ENCODE measurements at regions not wholly inside any gene's neighbourhood (a gene's known extent, or its start where the extent isn't known, plus 50 kb on each side); places are given as distances from the start of the nearest gene placed in this dataset.

GRCh38 chr10:128922172-128922571, 544.9 kb upstream of the MGMT start:
- no peaks in the 10 kb centered on the region for H3K36me3 ChIP-seq (ENCODE audit: insufficient read depth, low read length)
- no peak overlapping the region for H3K4me3 ChIP-seq (ENCODE audit: low read depth, low read length, poor library complexity, severe bottlenecking)
- H3K9me2 ChIP-seq (ENCODE audit: low read depth, low read length), result no peaks in the 10 kb centered on the region
- no peak for TF ChIP-seq EZH2 (IDR thresholded peaks at IDR 0.05; ENCODE audit: borderline replicate concordance, low read length)
- TF ChIP-seq CTCF (IDR thresholded peaks at IDR 0.05; ENCODE audit: low read length), result no peak
- H2AFZ ChIP-seq (ENCODE audit: low read length), result no peak overlapping the region
- no peaks in the 10 kb centered on the region for H3K27me3 ChIP-seq (ENCODE audit: insufficient read depth, low read length)
- H3K4me2 ChIP-seq (ENCODE audit: low read length), result no peak overlapping the region
- H3K4me1 ChIP-seq (ENCODE audit: insufficient read depth, low read length, severe bottlenecking), result no peaks in the 10 kb centered on the region
- H3K27ac ChIP-seq (ENCODE audit: low read depth, low read length, poor library complexity, severe bottlenecking), result no peak overlapping the region
- no peak overlapping the region for H3K9ac ChIP-seq (ENCODE audit: low read length)
- no peaks in the 10 kb centered on the region for H3K9me3 ChIP-seq (ENCODE audit: low read length)
- H4K20me1 ChIP-seq (ENCODE audit: insufficient read depth, low read length), result no peaks in the 10 kb centered on the region
- H3K79me2 ChIP-seq (ENCODE audit: insufficient read depth, low read length), result no peaks in the 10 kb centered on the region
- no peaks in the 10 kb centered on the region for H3F3A ChIP-seq (ENCODE audit: insufficient read depth, low read length)

GRCh38 chr10:128922619-128923196, 544.3 kb upstream of the MGMT start:
- Histone ChIP-seq H4K20me1 (ENCODE audit: insufficient read depth, low read length) (no peaks in the 10 kb centered on the region), H2AFZ (ENCODE audit: low read length) (no peak overlapping the region), H3K4me3 (ENCODE audit: low read depth, low read length, poor library complexity, severe bottlenecking) (no peak overlapping the region), H3K27me3 (ENCODE audit: insufficient read depth, low read length) (no peaks in the 10 kb centered on the region), H3F3A (ENCODE audit: insufficient read depth, low read length) (no peaks in the 10 kb centered on the region), H3K9me2 (ENCODE audit: low read depth, low read length) (no peaks in the 10 kb centered on the region), H3K9ac (ENCODE audit: low read length) (no peak overlapping the region), H3K4me1 (ENCODE audit: insufficient read depth, low read length, severe bottlenecking) (no peaks in the 10 kb centered on the region), H3K36me3 (ENCODE audit: insufficient read depth, low read length) (no peaks in the 10 kb centered on the region), H3K27ac (ENCODE audit: low read depth, low read length, poor library complexity, severe bottlenecking) (no peak overlapping the region), H3K79me2 (ENCODE audit: insufficient read depth, low read length) (no peaks in the 10 kb centered on the region), H3K9me3 (ENCODE audit: low read length) (no peaks in the 10 kb centered on the region), H3K4me2 (ENCODE audit: low read length) (no peak overlapping the region)
- TF ChIP-seq CTCF (IDR thresholded peaks at IDR 0.05; ENCODE audit: low read length) (no peak), EZH2 (IDR thresholded peaks at IDR 0.05; ENCODE audit: borderline replicate concordance, low read length) (no peak)

- H3K36me3 ChIP-seq (ENCODE audit: insufficient read depth, low read length), result no peaks in the 10 kb centered on the region
- H3K9me2 ChIP-seq (ENCODE audit: low read depth, low read length), result no peaks in the 10 kb centered on the region
- TF ChIP-seq EZH2 (IDR thresholded peaks at IDR 0.05; ENCODE audit: borderline replicate concordance, low read length) (no peak), CTCF (IDR thresholded peaks at IDR 0.05; ENCODE audit: low read length) (no peak)
- no peak overlapping the region for H2AFZ ChIP-seq (ENCODE audit: low read length)
- H3K9ac ChIP-seq (ENCODE audit: low read length), result no peak overlapping the region
- H3K27me3 ChIP-seq (ENCODE audit: insufficient read depth, low read length), result no peaks in the 10 kb centered on the region
- H3K79me2 ChIP-seq (ENCODE audit: insufficient read depth, low read length), result no peaks in the 10 kb centered on the region
- no peak overlapping the region for H3K27ac ChIP-seq (ENCODE audit: low read depth, low read length, poor library complexity, severe bottlenecking)
- H3K4me1 ChIP-seq (ENCODE audit: insufficient read depth, low read length, severe bottlenecking), result no peaks in the 10 kb centered on the region
- H3K4me3 ChIP-seq (ENCODE audit: low read depth, low read length, poor library complexity, severe bottlenecking), result no peak overlapping the region
- no peaks in the 10 kb centered on the region for H4K20me1 ChIP-seq (ENCODE audit: insufficient read depth, low read length)
- H3K4me2 ChIP-seq (ENCODE audit: low read length), result no peak overlapping the region
- H3F3A ChIP-seq (ENCODE audit: insufficient read depth, low read length), result no peaks in the 10 kb centered on the region
- no peaks in the 10 kb centered on the region for H3K9me3 ChIP-seq (ENCODE audit: low read length)
These were observed 542.1 kb upstream of the MGMT start for GRCh38 chr10:128924918-128925317.
